ENCODE measurements at regions not wholly inside any gene's neighbourhood (a gene's known extent, or its start where the extent isn't known, plus 50 kb on each side); places are given as distances from the start of the nearest gene placed in this dataset.

DNA sequence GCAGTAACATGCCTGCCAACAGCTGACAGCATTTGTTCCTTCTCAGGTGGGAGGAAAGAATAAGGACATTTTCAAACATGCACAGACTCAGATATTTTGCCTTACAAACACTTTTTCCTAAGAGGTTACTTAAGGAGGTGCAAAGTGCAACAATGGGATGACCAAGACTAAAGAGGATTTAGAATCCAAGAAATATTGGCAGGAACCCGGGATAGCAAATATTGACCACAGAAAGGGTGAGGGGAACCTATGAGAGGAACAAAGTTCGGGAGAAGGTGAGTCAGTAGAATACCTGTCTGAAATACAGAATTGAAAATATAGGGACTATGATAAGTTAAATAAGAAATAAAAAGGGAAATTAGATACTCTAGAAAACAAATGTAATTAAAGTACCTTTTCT is 321.9 kb upstream of the EMCN start:
- TF ChIP-seq POLR2A (IDR thresholded peaks at IDR 0.05; ENCODE audit: low read length) = no peak
- TF ChIP-seq GATA1 (IDR thresholded peaks at IDR 0.05; ENCODE audit: low read depth, low read length) = no peak

All from erythroblast (primary cell).